NCI-H1092 treated with DMSO at 0.1 percent for 48 hours (cell line): ENCODE measurements at regions not wholly inside any gene's neighbourhood (a gene's known extent, or its start where the extent isn't known, plus 50 kb on each side); places are given as distances from the start of the nearest gene placed in this dataset.
A peak's percentile ranks its signal among the peaks of the same experiment; 100 is the strongest.

Experiments
- DNase-seq: peaks from one replicate; lab custom pipeline; 2025; lab: John Stamatoyannopoulos, UW

GRCh38 chr10:120960725-120961124 lies 109.6 kb downstream of the WDR11 start:
- DNase-seq, result no peak

GRCh38 chr10:120961795-120962755 lies 110.9 kb downstream of the WDR11 start:
- no peak for DNase-seq

GRCh38 chr10:120962756-120963593 lies 111.8 kb downstream of the WDR11 start:
- no peak for DNase-seq

GRCh38 chr10:120963594-120964220 lies 112.5 kb downstream of the WDR11 start:
- no peak for DNase-seq

- no peak for DNase-seq
These were observed 115.5 kb downstream of the WDR11 start for GRCh38 chr10:120966657-120967045.

- no peak for DNase-seq
These were observed 118.1 kb downstream of the WDR11 start for GRCh38 chr10:120969219-120969645.

GRCh38 chr10:120970595-120971529 lies 119.7 kb downstream of the WDR11 start:
- no peak for DNase-seq

- no peak for DNase-seq
These were observed 120.5 kb downstream of the WDR11 start for GRCh38 chr10:120971671-120972070.

GRCh38 chr10:120972259-120972658 lies 121.1 kb downstream of the WDR11 start:
- DNase-seq, result no peak

- DNase-seq, result no peak
These were observed 124.1 kb downstream of the WDR11 start for GRCh38 chr10:120975072-120975867.

GRCh38 chr10:120975868-120976225 lies 124.7 kb downstream of the WDR11 start:
- no peak for DNase-seq

- DNase-seq, result no peak
These were observed 126.7 kb downstream of the WDR11 start for GRCh38 chr10:120977897-120978296.

- DNase-seq, result no peak
These were observed 127.6 kb downstream of the WDR11 start for GRCh38 chr10:120978589-120979252.

- peak; percentile 34 for DNase-seq
These were observed 128.5 kb downstream of the WDR11 start for GRCh38 chr10:120979435-120980278.

- no peak for DNase-seq
These were observed 129.4 kb downstream of the WDR11 start for GRCh38 chr10:120980279-120981255.

GRCh38 chr10:120981601-120982391 lies 130.6 kb downstream of the WDR11 start:
- no peak for DNase-seq

GRCh38 chr10:120982507-120982906 lies 131.3 kb downstream of the WDR11 start:
- DNase-seq, result no peak
